ENCODE measurements at regions not wholly inside any gene's neighbourhood (a gene's known extent, or its start where the extent isn't known, plus 50 kb on each side); places are given as distances from the start of the nearest gene placed in this dataset.

DNA sequence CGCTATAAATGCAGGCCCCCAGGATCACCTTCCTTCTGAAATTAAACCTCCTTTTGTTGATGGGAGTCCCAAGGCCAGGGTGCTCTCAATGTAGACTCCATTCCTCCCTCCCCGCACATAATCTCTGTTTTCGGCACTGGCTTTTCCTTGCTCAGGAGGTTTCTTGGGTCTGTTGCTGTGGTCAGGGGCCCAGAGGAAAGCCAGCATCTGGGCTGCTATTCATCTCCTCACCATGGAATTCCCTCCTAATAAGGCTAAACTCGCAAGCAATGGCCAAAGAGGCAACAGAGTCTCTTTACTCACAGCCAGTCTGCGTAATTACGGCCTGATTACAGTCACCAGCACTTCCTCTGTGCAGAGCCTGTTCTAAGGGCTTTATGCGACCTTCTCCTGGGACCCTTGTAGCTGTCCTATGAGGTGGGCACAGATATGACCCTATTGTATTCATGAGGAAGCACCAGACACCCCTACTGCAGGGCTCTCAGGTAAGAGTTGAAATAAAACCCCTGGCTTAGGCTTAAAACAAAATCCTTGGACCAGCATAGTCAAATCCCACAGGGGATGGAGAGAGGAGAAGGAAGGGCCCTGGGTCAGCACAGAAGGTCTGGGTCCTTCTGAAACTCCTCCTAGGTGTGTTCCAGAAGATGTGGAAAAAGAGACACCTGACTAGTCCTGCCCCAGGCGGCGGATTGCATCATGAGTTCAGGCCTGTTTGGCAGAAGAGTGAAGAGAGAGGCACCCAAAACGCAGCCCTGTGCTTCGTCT, 105.0 kb upstream of the SH3BP4 start:
- Mint-ChIP-seq H3K4me3 (no peak overlapping the region), H3K27ac (ENCODE audit: unreplicated experiment) (no peak overlapping the region), H3K9me3 (peaks cover 5% of the 10 kb centered on the region), H3K4me1 (peaks cover 37% of the 10 kb centered on the region), H3K36me3 (ENCODE audit: low read depth) (peaks cover 8% of the 10 kb centered on the region), H3K27me3 (ENCODE audit: low read depth) (no peaks in the 10 kb centered on the region)
- TF ChIP-seq, protein P1, sequence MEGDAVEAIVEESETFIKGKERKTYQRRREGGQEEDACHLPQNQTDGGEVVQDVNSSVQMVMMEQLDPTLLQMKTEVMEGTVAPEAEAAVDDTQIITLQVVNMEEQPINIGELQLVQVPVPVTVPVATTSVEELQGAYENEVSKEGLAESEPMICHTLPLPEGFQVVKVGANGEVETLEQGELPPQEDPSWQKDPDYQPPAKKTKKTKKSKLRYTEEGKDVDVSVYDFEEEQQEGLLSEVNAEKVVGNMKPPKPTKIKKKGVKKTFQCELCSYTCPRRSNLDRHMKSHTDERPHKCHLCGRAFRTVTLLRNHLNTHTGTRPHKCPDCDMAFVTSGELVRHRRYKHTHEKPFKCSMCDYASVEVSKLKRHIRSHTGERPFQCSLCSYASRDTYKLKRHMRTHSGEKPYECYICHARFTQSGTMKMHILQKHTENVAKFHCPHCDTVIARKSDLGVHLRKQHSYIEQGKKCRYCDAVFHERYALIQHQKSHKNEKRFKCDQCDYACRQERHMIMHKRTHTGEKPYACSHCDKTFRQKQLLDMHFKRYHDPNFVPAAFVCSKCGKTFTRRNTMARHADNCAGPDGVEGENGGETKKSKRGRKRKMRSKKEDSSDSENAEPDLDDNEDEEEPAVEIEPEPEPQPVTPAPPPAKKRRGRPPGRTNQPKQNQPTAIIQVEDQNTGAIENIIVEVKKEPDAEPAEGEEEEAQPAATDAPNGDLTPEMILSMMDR (conservative IDR thresholded peaks at IDR 0.05): no peak
- no peak for DNase-seq (ENCODE audit: low read depth, low spot score)

DNA sequence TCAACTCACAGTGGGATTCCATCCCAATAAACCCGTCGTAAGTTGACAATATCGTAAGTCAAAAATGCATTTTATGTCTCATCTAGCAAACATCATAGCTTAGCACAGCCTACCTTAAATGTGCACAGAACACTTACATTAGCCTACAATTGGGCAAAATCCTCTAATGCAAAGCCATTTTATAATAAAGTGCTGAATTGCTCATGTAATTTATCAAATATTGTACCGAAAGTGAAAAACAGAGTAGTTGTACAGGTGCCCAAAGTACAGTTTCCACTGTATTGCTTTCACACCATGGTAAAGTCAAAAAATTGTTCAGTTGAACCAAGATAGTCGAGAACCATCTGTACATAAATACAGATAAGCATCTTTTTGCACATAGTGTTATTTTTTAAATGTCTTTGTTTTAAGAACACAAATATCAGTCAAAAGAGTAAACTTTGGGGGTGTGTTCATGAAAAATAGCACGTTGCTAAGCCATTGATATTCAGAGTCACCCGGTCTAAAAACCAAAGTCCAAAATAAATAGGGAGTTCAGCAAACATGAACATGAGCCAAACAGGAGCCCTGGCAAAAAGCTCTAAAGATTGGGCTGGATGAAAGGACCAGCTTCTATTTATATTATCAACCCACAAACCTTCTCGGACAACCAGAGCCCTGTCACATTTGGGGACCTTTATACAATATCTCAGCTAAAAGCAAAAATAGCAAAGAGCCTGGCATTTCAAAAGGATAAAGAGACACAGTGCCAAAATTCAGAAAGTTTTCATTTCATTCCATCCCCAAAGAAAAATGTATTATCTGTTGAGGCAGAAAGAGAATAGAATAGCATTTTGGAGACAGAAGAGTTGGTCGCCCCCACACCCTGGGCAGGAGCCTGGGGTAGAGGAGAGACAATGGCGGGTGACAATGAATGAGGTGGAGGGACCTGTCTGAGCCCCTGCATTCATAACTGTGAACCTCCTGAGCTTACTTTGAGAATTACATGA, 105.9 kb upstream of the SH3BP4 start:
- H3K27ac Mint-ChIP-seq (ENCODE audit: unreplicated experiment): no peak overlapping the region
- H3K9me3 Mint-ChIP-seq: peaks cover 5% of the 10 kb centered on the region
- H3K4me3 Mint-ChIP-seq: no peak overlapping the region
- peaks cover 8% of the 10 kb centered on the region for H3K36me3 Mint-ChIP-seq (ENCODE audit: low read depth)
- no peak for DNase-seq (ENCODE audit: low read depth, low spot score)
- peaks cover 46% of the 10 kb centered on the region for H3K4me1 Mint-ChIP-seq
- H3K27me3 Mint-ChIP-seq (ENCODE audit: low read depth): no peaks in the 10 kb centered on the region
- TF ChIP-seq, protein P1 (conservative IDR thresholded peaks at IDR 0.05): no peak

DNA sequence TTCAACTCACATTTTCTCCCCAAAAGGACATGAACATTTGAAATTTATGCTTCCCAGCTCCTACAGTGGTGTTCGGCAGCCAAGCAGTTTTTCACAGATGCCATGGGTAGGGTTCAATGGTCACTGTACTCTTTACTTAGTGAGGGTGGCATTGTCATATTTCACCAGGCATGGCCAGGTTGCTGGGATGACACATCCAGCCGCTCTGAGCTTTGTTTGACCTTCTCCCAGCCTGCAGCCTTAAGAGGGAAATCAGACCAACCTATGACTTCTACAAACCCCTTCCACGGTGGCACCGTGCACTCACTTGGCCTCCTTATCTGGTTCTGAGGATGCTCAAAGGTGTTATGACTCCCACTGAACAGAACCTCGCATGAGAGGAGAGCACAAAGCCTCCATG, 108.4 kb upstream of the SH3BP4 start:
- H3K36me3 Mint-ChIP-seq (ENCODE audit: low read depth): peaks cover 2% of the 10 kb centered on the region
- no peak for DNase-seq (ENCODE audit: low read depth, low spot score)
- TF ChIP-seq, protein P1 (conservative IDR thresholded peaks at IDR 0.05): no peak
- no peak overlapping the region for H3K4me3 Mint-ChIP-seq
- no peak overlapping the region for H3K27ac Mint-ChIP-seq (ENCODE audit: unreplicated experiment)
- H3K4me1 Mint-ChIP-seq: peaks cover 43% of the 10 kb centered on the region
- no peaks in the 10 kb centered on the region for H3K9me3 Mint-ChIP-seq
- H3K27me3 Mint-ChIP-seq (ENCODE audit: low read depth): no peaks in the 10 kb centered on the region

DNA sequence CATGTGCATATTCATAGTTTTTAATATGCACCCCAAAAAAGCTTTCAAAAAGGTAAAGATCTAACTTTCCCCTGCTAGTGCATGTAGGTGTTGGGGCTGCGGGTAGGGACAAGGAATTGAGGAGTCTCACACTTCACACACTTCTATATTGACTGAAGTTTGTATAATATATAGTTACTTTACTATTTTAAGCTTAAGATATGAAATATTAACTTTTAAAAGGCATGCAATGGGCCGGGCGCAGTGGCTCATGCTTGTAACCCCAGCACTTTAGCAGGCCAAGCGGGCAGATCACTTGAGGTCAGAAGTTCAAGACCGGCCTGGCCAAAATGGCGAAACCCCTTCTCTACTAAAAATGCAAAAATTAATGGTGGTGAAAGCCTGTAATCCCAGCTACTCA, 109.1 kb upstream of the SH3BP4 start:
- Mint-ChIP-seq H3K27ac (ENCODE audit: unreplicated experiment) (no peak overlapping the region), H3K4me3 (no peak overlapping the region)
- TF ChIP-seq, protein P1 (conservative IDR thresholded peaks at IDR 0.05): no peak

DNA sequence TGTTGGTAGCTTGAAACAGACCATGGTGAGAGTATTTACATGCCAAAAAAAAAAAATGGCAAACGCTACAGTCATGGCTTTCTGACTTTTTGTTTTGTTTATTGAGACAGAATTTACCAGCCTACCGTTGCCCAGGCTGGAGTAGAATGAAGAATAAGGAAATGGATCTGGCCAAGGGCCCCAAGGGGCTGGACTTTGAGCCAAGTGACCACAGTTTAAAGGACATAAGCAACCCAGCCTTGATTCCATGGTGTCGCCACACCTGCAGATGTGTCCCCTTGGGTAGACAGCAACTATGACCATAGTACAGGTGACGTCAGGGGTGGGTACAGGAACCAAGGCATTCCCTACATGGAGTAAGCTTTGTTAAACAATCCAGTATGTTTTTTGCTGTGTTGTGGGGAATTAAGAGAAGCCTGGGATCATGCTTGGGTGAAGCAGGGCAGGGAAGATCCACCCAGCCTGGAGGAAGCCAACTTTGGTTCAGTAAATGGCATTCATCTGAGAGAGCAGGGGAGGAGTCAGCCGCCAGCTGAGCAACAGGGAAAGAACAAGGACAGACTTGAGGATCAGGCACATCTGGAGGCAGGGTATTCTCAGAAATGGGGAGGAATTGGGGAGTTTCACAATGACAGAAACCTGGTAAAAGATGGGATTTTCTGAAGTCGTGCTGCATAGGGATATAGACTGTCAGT, 110.3 kb upstream of the SH3BP4 start:
- DNase-seq (ENCODE audit: low read depth, low spot score): no peak
- Mint-ChIP-seq H3K36me3 (ENCODE audit: low read depth) (peaks cover 2% of the 10 kb centered on the region), H3K27ac (ENCODE audit: unreplicated experiment) (no peak overlapping the region), H3K4me1 (peaks cover 28% of the 10 kb centered on the region), H3K4me3 (no peak overlapping the region), H3K27me3 (ENCODE audit: low read depth) (no peaks in the 10 kb centered on the region), H3K9me3 (no peaks in the 10 kb centered on the region)
- TF ChIP-seq, protein P1 (conservative IDR thresholded peaks at IDR 0.05): no peak

More for the DNA sequence above, 109.1 kb upstream of the SH3BP4 start:
- DNase-seq (ENCODE audit: low read depth, low spot score): no peak
- Mint-ChIP-seq H3K4me1 (peaks cover 37% of the 10 kb centered on the region), H3K27me3 (ENCODE audit: low read depth) (no peaks in the 10 kb centered on the region), H3K9me3 (no peaks in the 10 kb centered on the region), H3K36me3 (ENCODE audit: low read depth) (peaks cover 2% of the 10 kb centered on the region)

All from neural crest cell (in vitro differentiated cells).